Vagina (tissue), 2 donors: ENCODE measurements at regions not wholly inside any gene's neighbourhood (a gene's known extent, or its start where the extent isn't known, plus 50 kb on each side); places are given as distances from the start of the nearest gene placed in this dataset.

Experiments
- DNase-seq, 2 donors: peaks; one replicate each; pipeline ENCODE4 v3.0.0-alpha.2; 2017; ENCODE audit errors: extremely low spot score in 2 of 2
- H3K27ac ChIP-seq: fragments of 200-600 bp; sonication (generic); one replicate; pipeline ENCODE4 v1.5.1; 2019
- H3K27me3 ChIP-seq: fragments of 200-600 bp; sonication (generic); one replicate; pipeline ENCODE4 v1.5.1; 2019
- H3K36me3 ChIP-seq, 2 donors: fragments of 200-600 bp; sonication (generic); one replicate each; pipeline ENCODE4 v1.5.1; 2017 to 2019
- H3K4me1 ChIP-seq: fragments of 200-600 bp; sonication (generic); one replicate; pipeline ENCODE4 v1.5.1; 2019
- H3K4me3 ChIP-seq, 2 donors: fragments of 200-600 bp; sonication (generic); 1 replicate in 1 of 2; 2 replicates in 1 of 2; pipeline ENCODE4 v1.5.1; 2016 to 2019
- H3K9me3 ChIP-seq: fragments of 200-600 bp; sonication (generic); one replicate; pipeline ENCODE4 v1.5.1; 2019
- POLR2A ChIP-seq, 2 donors: fragments of 450-650 bp; IDR thresholded peaks; one replicate each; pipeline ENCODE4 v1.6.1; 2017; ENCODE audit warnings: antibody characterized with exemption in 2 of 2, mild to moderate bottlenecking in 2 of 2, moderate library complexity in 2 of 2
- POLR2AphosphoS5 ChIP-seq, 2 donors: sonication (generic); formaldehyde crosslinking; IDR thresholded peaks; one replicate each; pipeline ENCODE4 v1.9.0; 2017; ENCODE audit warnings: antibody characterized with exemption in 2 of 2, mild to moderate bottlenecking in 2 of 2, low read depth in 1 of 2; ENCODE audit not compliant: insufficient read depth in 1 of 2
- intact Hi-C: fragments of 100-400 bp; cut with DNase I; formaldehyde crosslinking; loops from one replicate; pipeline ENCODE4 v1.15.1; 2023
- TF ChIP-seq, protein P1 (sequence below), 3 experiments: fragments of 450-650 bp in 2 of 3; fragments of 200-600 bp in 1 of 3; sonication (generic) in 1 of 3; IDR thresholded peaks; one replicate each; pipeline ENCODE4 v1.5.1; 2017 to 2019; ENCODE audit warnings: antibody characterized with exemption in 3 of 3, mild to moderate bottlenecking in 2 of 3, moderate library complexity in 2 of 3

GRCh38 chr7:138245682-138246081, 169.4 kb downstream of the AKR1D1 start:
- no peak for DNase-seq
- TF ChIP-seq POLR2AphosphoS5 (IDR thresholded peaks at IDR 0.05; ENCODE audit: insufficient read depth in 1 of 2, low read depth in 1 of 2) (no peak), POLR2A (IDR thresholded peaks at IDR 0.05) (no peak)
- TF ChIP-seq, protein P1, sequence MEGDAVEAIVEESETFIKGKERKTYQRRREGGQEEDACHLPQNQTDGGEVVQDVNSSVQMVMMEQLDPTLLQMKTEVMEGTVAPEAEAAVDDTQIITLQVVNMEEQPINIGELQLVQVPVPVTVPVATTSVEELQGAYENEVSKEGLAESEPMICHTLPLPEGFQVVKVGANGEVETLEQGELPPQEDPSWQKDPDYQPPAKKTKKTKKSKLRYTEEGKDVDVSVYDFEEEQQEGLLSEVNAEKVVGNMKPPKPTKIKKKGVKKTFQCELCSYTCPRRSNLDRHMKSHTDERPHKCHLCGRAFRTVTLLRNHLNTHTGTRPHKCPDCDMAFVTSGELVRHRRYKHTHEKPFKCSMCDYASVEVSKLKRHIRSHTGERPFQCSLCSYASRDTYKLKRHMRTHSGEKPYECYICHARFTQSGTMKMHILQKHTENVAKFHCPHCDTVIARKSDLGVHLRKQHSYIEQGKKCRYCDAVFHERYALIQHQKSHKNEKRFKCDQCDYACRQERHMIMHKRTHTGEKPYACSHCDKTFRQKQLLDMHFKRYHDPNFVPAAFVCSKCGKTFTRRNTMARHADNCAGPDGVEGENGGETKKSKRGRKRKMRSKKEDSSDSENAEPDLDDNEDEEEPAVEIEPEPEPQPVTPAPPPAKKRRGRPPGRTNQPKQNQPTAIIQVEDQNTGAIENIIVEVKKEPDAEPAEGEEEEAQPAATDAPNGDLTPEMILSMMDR (IDR thresholded peaks at IDR 0.05): no peak
- H3K9me3 ChIP-seq: no peaks in the 10 kb centered on the region
- H3K4me1 ChIP-seq: no peaks in the 10 kb centered on the region
- H3K27ac ChIP-seq: no peak overlapping the region
- H3K36me3 ChIP-seq: no peaks in the 10 kb centered on the region
- H3K27me3 ChIP-seq: no peaks in the 10 kb centered on the region
- intact Hi-C loops: no loop called here
- H3K4me3 ChIP-seq: no peak overlapping the region

DNA sequence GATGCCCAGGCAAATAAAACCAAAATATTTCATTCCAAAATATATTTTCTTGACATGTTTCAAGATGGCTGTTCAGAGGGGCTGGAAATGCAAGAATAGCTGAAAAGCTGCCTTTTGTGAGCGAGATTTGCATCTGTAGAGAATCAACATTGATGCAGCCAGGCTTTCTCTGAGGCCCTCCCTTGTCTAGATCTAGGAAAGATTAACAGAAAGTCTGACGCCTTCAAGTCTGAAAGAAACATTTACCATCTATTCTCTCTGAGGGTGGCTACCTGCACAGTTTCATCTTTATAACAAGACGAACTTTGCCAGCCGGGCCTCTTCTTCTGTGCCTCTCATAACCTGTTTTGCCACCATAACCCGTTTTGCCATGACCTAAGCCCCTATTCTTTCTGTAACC, 170.2 kb downstream of the AKR1D1 start:
- no peaks in the 10 kb centered on the region for H3K27me3 ChIP-seq
- no peaks in the 10 kb centered on the region for H3K36me3 ChIP-seq
- no peak overlapping the region for H3K27ac ChIP-seq
- H3K4me3 ChIP-seq: no peak overlapping the region
- H3K4me1 ChIP-seq: no peaks in the 10 kb centered on the region
- intact Hi-C loops: no loop called here
- no peaks in the 10 kb centered on the region for H3K9me3 ChIP-seq
- no peak for DNase-seq
- TF ChIP-seq POLR2AphosphoS5 (IDR thresholded peaks at IDR 0.05; ENCODE audit: insufficient read depth in 1 of 2, low read depth in 1 of 2) (no peak), POLR2A (IDR thresholded peaks at IDR 0.05) (no peak)
- TF ChIP-seq, protein P1 (IDR thresholded peaks at IDR 0.05): no peak

GRCh38 chr7:138247081-138247480, 170.8 kb downstream of the AKR1D1 start:
- H3K4me3 ChIP-seq: no peak overlapping the region
- H3K27ac ChIP-seq: no peak overlapping the region
- no peaks in the 10 kb centered on the region for H3K27me3 ChIP-seq
- no peaks in the 10 kb centered on the region for H3K4me1 ChIP-seq
- DNase-seq: no peak
- no peak for TF ChIP-seq POLR2A (IDR thresholded peaks at IDR 0.05)
- no peak for TF ChIP-seq POLR2AphosphoS5 (IDR thresholded peaks at IDR 0.05; ENCODE audit: insufficient read depth in 1 of 2, low read depth in 1 of 2)
- TF ChIP-seq, protein P1 (IDR thresholded peaks at IDR 0.05): no peak
- intact Hi-C loops: no loop called here
- H3K9me3 ChIP-seq: no peaks in the 10 kb centered on the region
- H3K36me3 ChIP-seq: no peaks in the 10 kb centered on the region

- no peak for DNase-seq
Observed at GRCh38 chr7:138247568-138248333, 171.5 kb downstream of the AKR1D1 start.

GRCh38 chr7:138248609-138249008, 172.3 kb downstream of the AKR1D1 start:
- no peaks in the 10 kb centered on the region for H3K27me3 ChIP-seq
- H3K36me3 ChIP-seq: no peaks in the 10 kb centered on the region
- no peak overlapping the region for H3K27ac ChIP-seq
- TF ChIP-seq, protein P1 (IDR thresholded peaks at IDR 0.05): no peak
- TF ChIP-seq POLR2AphosphoS5 (IDR thresholded peaks at IDR 0.05; ENCODE audit: insufficient read depth in 1 of 2, low read depth in 1 of 2) (no peak), POLR2A (IDR thresholded peaks at IDR 0.05) (no peak)
- DNase-seq: no peak
- no peaks in the 10 kb centered on the region for H3K9me3 ChIP-seq
- no peaks in the 10 kb centered on the region for H3K4me1 ChIP-seq
- H3K4me3 ChIP-seq: no peak overlapping the region
- intact Hi-C loops: no loop called here

More at GRCh38 chr7:138247568-138248333, 171.5 kb downstream of the AKR1D1 start:
- TF ChIP-seq POLR2AphosphoS5 (IDR thresholded peaks at IDR 0.05; ENCODE audit: insufficient read depth in 1 of 2, low read depth in 1 of 2): no peak
- H3K9me3 ChIP-seq: no peaks in the 10 kb centered on the region
- H3K4me3 ChIP-seq: no peak overlapping the region
- intact Hi-C loops: no loop called here
- H3K36me3 ChIP-seq: no peaks in the 10 kb centered on the region
- no peaks in the 10 kb centered on the region for H3K27me3 ChIP-seq
- H3K4me1 ChIP-seq: no peaks in the 10 kb centered on the region
- no peak overlapping the region for H3K27ac ChIP-seq
